ENCODE measurements at regions not wholly inside any gene's neighbourhood (a gene's known extent, or its start where the extent isn't known, plus 50 kb on each side); places are given as distances from the start of the nearest gene placed in this dataset.

DNA sequence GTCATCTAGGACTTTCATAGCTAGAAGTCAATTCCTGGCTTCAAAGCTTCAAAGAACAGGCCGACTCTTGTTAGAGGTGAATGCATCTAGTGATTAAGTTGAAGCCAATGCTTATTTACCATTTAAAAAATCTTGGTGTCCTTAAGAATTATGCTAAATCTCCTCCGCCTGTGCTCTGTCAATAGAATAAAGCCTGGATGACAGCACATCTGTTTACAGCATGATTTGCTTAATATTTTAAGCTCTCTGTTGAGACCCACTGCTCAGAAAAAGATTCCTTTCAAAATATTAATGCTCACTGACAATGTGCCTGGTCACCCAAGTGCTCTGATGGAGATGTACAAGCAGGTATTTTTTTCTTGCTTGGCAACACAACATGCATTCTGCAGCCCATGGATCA is 649.1 kb upstream of the USP24 start:
- TF ChIP-seq, protein P1, sequence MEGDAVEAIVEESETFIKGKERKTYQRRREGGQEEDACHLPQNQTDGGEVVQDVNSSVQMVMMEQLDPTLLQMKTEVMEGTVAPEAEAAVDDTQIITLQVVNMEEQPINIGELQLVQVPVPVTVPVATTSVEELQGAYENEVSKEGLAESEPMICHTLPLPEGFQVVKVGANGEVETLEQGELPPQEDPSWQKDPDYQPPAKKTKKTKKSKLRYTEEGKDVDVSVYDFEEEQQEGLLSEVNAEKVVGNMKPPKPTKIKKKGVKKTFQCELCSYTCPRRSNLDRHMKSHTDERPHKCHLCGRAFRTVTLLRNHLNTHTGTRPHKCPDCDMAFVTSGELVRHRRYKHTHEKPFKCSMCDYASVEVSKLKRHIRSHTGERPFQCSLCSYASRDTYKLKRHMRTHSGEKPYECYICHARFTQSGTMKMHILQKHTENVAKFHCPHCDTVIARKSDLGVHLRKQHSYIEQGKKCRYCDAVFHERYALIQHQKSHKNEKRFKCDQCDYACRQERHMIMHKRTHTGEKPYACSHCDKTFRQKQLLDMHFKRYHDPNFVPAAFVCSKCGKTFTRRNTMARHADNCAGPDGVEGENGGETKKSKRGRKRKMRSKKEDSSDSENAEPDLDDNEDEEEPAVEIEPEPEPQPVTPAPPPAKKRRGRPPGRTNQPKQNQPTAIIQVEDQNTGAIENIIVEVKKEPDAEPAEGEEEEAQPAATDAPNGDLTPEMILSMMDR (IDR thresholded peaks at IDR 0.05): no peak
- TF ChIP-seq ZFX (IDR thresholded peaks at IDR 0.05; ENCODE audit: borderline replicate concordance): no peak

Measured in 22Rv1 (cell line).